GM18951 (cell line): ENCODE measurements at regions not wholly inside any gene's neighbourhood (a gene's known extent, or its start where the extent isn't known, plus 50 kb on each side); places are given as distances from the start of the nearest gene placed in this dataset.
"Not testable (repeated sequence)": the region's sequence is repeated elsewhere in the genome, so short reads cannot be mapped to it uniquely, and the experiment has no call there.

ENCODE experiments used
- POLR2A ChIP-seq: IDR thresholded peaks from 4 replicates; pipeline ENCODE4 v1.6.1; 2011; ENCODE audit warnings: mild to moderate bottlenecking; ENCODE audit not compliant: insufficient read length, insufficient read depth; ENCODE audit errors: extremely low read depth
- in situ Hi-C: fragments of 300-500 bp; cut with MboI; formaldehyde crosslinking; loops from one replicate; pipeline ENCODE4 v1.12.0; 2022; ENCODE audit warnings: low sequenced_read_pairs, mixed read lengths, inconsistent platforms; ENCODE audit not compliant: unreplicated experiment

DNA sequence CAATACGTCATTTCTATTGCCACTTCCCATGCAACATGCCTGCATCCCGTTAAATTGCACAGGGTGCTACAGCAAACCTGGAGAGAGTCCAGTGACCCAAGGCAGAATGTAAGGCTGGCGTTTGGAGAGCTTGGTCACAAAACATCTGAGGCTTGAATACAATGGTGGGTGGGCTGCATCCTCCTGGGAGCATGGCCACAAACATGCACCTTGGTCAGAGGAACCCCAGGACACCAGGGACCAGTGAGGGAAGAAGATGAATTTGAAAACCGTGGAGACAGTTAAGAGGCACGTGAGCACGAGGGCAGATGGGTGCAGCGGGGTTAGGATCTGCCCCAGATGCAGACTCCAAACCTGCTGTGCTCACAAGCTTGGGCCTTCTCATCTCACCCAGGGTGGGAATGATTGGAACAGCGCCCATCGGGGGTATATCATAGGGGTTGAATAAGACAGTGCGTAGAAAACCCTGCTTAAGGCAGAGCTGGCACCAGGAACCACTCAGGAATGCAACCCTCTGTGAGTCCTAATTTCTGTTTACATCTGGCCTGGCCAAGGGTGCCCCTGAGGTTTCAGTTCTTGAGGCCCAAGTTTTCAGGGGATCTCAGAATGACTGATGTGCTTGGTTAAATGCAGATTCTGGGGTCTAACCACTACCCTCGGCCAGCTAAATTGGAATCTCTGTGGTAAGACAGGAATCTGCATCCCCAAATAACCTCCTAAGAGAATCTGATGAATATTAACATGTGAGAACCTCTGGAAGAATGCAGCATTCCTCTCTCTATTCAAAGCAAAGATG is 97.2 kb downstream of the ARL4C start:
- no peak for TF ChIP-seq POLR2A
- in situ Hi-C loops: no loop called here

DNA sequence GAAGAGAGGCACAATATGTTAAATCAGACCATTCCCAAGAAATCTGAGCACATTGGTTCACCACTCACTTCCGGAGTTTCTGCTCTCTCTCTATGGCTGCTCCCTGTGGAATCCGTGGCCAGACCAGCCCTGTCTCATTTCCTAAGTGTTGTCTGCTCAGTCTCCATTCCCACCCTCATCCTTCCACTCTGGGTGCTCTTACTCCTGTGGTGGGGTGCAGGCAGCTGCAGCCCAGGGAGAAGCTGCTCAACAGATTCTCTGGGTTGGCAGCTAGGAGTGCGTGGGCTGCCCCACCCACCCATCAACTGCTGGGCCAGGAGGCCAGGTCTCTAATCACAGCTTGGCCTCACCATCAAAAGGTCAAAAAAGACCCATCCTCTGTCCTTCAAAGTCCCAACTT is 98.3 kb downstream of the ARL4C start:
- no peak for TF ChIP-seq POLR2A
- in situ Hi-C loops: no loop called here

DNA sequence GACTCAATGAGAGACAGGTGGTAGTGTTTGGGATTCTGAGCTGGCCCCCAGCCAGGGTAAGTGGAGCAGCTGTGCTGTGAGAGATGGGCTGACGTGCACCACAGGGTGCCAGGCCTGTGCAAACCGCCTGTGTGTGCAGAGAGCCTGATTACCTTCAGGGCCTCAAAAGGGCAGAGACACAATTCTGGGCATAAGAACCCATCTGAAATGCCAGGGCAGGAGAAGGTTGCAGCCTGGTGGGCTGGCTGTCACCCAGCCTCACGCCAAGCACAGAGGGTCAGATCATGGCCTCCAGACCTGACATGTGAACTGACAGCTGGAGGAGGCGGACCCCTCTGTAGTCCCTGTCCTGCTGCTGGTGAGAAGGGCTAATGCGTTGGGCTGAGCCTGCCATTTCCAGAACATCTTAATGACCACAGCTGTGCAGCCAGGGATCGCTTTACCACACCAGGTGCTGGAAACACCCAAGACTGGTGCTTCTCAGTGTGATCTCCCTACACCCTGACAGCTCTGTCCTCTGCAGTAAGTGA is 100.9 kb downstream of the ARL4C start:
- in situ Hi-C loops: no loop called here
- TF ChIP-seq POLR2A: no peak

DNA sequence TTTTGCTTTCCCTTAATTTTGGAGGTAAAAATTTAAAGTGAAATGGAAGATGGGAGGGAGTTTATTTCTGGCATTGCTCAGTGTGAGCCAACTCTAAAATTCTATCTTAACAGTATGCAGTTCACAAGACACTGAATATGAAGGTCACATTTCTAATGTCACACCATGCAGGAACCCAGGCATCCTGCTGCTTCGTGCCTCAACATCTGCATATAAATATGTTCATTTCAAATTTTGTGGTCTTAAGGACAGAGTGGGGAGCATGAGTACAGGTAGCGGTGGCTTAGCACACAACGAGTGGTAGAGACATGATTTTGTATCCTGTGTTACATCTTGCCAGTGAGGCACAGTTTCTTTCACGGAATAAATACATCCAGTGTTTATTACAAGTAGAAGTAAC is 102.4 kb downstream of the ARL4C start:
- no peak for TF ChIP-seq POLR2A
- in situ Hi-C loops: no loop called here

DNA sequence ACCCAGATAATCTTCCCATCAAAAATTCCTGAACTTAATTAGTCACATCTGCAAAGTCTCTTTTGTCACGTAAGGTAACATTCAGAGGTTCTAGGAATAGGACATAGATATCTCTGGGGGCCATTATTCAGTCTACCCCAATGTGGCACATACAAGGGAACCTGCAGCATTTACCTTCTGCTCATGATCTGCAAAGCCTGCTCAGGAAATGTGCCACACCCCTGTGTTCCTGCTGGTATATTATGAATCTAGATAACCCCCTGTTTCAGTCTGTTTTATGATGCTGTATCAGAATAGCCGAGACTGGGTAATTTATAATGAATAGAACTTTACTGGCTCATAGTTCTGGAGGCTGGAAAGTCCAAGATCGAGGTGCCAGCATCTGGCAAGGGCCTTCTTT is 103.5 kb downstream of the ARL4C start:
- in situ Hi-C loops: no loop called here

DNA sequence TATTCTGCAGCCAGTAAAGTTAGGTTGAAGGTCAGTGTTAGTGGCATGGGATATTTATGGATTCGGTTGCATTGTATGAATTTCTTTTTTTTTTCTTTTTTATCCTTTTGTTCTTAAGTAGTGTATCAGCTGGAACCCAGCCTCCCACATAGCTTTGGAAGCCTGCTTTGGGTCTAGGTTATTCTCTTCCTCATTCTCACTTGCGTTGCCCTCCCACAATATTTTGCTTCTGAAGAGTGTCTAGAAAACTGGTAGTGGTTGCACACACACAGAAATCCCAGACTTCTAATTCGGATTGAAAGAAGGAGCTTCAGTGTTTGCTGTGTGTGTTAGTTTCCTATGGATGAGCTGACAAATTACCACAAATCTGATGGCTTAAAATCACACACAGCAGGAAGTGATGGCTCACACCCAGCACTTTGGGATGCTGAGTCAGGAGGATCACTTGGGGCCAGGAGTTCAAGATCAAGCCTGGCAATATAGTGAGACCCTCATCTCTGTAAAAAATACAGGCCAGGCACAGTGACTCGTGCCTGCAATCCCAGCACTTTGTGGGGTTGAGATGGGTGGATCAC is 104.8 kb downstream of the ARL4C start:
- TF ChIP-seq POLR2A: no peak
- in situ Hi-C loops: no loop called here

More for the DNA sequence above, 103.5 kb downstream of the ARL4C start:
- no peak for TF ChIP-seq POLR2A

DNA sequence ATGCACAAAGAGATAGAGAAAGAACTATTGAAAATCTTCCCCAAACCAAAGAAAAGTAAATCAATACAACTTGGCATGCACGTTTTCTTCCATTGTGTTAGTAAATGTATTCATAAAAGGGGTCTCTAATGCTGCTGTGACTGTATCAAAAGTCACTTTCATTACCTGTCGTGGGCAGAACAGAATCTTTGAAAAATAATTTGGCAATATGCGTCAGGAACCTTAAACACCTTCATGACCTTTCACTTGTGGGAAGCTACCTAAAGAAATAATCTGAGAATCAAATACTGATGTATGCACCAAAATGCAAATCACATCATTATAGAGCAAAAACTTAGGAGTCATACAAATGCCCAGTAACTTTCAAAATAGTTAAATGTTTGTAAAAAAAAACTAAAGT is 105.3 kb downstream of the ARL4C start:
- in situ Hi-C loops: no loop called here
- no peak for TF ChIP-seq POLR2A

DNA sequence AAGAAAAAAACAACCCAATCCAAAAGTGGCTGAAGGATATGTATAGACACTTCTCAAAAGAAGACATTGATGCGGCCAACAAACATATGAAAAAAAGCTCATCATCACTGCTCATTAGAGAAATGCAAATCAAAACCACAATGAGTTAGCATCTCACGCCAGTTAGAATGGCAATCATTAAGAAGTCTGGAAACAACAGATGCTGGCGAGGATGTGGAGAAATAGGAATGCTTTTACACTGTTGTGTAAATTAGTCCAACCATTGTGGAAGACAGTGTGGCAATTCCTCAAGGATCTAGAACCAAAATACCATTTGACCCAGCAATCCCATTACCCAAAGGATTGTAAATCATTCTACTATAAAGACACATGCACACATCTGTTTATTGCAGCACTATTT is 107.2 kb downstream of the ARL4C start:
- in situ Hi-C loops: not testable (repeated sequence)

DNA sequence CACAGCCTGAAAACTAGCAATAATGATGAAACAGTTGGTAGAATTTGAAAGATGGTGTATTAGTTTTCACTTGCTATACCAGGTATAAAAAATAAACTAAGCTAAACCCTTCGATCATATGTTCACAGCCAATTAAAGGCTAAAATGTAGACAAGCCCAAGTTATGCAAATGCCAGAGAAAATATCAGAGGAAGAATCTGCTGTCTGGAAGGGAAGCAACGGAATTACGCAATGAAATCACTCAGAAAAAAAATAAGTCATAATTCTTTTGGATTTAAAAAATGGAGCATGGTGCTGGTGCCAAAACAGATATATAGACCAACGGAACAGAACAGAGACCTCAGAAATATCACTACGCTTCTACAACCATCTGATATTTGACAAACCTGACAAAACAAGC is 108.3 kb downstream of the ARL4C start:
- in situ Hi-C loops: no loop called here
- TF ChIP-seq POLR2A: no peak

DNA sequence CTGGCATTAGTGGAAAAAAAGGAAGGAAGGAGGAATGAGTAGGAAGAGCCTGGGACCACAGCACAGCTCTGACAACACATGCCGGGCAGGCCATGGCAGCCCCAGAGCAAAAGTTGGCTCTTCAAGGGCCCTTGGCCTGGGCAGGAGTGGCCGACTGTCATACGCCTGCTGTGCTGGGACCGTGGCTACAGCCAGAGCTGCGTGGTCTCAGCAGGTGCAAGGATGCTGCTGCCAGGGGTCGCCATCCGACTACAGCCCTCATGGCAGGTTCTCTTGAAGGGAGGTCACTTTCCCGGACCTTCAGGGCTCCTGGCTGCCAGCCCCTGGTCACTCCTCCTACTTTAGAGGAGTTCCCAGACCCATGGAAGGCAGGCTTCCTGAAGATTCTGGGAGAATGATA is 109.9 kb downstream of the ARL4C start:
- in situ Hi-C loops: no loop called here
- TF ChIP-seq POLR2A: no peak

DNA sequence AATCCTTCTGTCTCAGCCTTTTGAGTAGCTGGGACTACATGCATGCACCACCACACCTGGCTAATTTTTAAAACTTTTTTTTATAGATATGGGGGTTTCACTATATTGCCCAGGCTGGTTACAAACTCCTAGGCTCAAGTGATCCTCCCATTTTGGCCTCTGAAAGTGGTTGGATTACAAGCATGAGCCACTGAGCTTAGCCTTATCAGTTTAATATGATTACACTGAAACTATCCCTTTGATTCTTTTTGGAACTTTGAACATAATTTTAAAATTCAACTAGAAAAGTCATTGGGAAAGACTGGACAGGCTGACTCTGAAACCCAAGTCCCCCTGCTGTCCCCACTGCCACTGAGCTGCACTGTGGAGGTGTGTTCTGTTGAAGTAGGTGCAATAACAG is 114.8 kb downstream of the ARL4C start:
- TF ChIP-seq POLR2A: no peak
- in situ Hi-C loops: no loop called here

DNA sequence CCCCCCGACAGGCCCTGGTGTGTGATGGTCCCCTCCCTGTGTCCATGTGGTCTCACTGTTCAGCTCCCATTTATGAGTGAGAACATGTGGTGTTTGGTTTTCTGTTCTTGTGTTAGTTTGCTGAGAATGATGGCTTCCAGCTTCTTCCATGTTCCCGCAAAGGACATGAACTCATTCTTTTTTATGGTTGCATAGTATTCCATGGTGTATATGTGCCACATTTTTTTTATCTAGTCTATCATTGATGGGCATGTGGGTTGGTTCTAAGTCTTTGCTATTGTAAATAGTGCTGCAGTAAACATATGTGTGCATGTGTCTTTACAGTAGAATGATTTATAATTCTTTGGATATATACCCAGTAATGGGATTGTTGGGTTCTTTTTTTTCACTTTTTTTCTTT is 117.9 kb downstream of the ARL4C start:
- in situ Hi-C loops: not testable (repeated sequence)

DNA sequence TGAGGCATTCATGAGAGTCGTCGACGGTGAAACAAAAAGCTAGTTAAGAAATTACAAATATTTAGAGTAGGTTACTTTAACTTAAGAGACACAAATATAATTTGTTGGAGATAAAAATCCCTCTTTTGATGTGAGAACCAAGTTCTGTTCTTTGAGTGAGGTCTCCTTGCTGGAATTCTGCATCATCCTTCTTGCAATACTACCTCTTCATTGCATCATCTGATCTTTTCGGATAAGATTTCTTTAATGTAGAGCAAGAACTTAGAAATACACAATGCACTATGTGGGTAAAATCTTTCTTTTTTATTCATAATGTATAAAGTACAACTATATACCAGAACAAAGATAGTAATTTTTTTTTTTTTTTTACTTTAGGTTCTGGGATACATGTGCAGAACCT is 118.4 kb downstream of the ARL4C start:
- in situ Hi-C loops: no loop called here

DNA sequence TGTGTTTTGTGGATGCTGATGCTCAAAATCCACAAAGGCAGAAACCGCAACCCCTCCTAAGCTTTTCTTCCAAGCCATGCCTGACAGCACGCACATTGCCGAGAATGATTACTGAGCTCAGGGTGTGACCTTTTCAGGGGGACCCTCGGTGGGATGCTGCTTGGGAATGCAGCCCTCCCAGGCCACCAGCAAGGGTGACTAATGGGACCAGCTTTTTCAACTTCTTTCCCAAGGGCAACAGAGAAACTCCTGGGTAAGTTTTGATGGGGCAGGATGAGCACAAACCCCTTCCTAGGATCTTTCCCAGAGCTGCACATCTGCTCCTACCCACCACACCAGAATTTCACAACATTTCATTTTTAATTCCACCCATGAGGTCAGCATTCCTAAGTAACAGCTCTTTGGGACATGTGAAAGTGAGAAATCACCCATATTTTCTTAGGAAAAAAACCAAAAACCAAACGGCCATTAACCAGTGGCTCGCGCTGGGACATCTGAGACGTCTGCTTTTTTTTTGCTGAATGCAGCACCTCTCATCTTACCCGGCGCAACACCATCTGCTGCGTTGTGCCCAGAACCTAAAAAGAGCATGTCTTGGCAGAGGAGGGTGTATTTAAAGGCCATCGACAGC is 119.0 kb downstream of the ARL4C start:
- in situ Hi-C loops: no loop called here
- TF ChIP-seq POLR2A: no peak

More for the DNA sequence above, 118.4 kb downstream of the ARL4C start:
- TF ChIP-seq POLR2A: no peak

DNA sequence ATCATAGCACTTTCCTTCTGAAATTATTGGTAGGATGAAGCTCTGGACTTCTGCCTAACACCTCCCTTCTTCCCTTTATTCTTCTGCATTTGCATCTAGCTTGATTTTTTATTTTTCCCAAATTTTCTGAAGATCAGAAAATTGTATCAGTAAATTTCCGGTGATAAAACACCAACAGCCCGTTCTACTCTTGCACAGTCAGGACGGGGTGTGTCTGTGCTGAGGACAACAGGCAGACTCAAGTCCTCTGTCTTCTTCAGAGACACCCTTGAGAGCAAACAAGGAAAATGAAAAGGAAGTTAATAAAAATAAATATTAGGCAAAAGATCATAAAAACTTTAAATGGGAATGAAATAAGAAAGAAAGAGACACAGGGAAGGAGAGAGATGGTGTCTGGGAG is 120.7 kb downstream of the ARL4C start:
- in situ Hi-C loops: no loop called here
- TF ChIP-seq POLR2A: no peak
